BJ (cell line): ENCODE measurements at regions not wholly inside any gene's neighbourhood (a gene's known extent, or its start where the extent isn't known, plus 50 kb on each side); places are given as distances from the start of the nearest gene placed in this dataset.

ENCODE experiments used
- CTCF ChIA-PET: fragments of 350-600 bp; formaldehyde crosslinking; extraction: SDS; loops from one replicate; lab custom pipeline; 2021; ENCODE audit warnings: antibody characterized with exemption, inconsistent platforms; lab: Yijun Ruan, JAX
- POLR2A ChIA-PET: fragments of 300-600 bp; sonication (Branson Sonifier 250); formaldehyde crosslinking; extraction: SDS; loops from one replicate; lab custom pipeline; 2021; ENCODE audit warnings: antibody characterized with exemption; lab: Charles Lee
- DNase-seq: peaks from one replicate; pipeline ENCODE4 v3.0.0-alpha.2; 2011; ENCODE audit warnings: low read depth
- H3K27me3 ChIP-seq: 2 replicates; pipeline ENCODE4 v1.6.0; 2011; ENCODE audit warnings: low read length; ENCODE audit not compliant: control insufficient read depth, insufficient read depth
- H3K36me3 ChIP-seq: 2 replicates; pipeline ENCODE4 v1.5.1; 2011; ENCODE audit warnings: low read length; ENCODE audit not compliant: control insufficient read depth, insufficient read depth
- H3K4me3 ChIP-seq: 2 replicates; pipeline ENCODE4 v1.5.1; 2011; ENCODE audit warnings: low read depth, mild to moderate bottlenecking, control low read depth, low read length
- TF ChIP-seq, protein P1 (sequence below): IDR thresholded peaks from 2 replicates; pipeline ENCODE4 v1.5.1; 2011; ENCODE audit warnings: low read depth, mild to moderate bottlenecking, control low read depth, inconsistent platforms, low read length, moderate library complexity; ENCODE audit not compliant: insufficient read depth

DNA sequence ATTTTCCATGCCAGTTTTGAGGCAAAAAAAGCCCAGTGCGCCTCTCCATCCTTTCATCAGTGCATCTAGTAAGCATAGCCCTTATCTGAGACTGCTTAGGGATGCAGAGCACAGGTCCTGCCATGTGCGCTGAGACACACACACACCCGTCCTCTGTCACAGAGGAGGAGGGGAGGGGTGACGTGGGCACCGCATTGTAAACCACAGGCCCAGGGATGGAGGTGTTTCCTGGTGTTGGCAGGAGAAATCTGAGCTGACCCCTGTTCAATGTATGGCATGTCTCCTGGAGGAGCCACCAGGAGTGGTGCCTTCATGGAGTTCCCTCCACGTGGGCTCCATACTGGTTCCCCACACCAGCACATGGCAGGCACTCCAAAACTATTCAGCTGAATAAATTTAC lies 65.8 kb upstream of the HELT start:
- DNase-seq, result no peak
- ChIA-PET CTCF (no interaction called here), POLR2A (no interaction called here)
- TF ChIP-seq, protein P1, sequence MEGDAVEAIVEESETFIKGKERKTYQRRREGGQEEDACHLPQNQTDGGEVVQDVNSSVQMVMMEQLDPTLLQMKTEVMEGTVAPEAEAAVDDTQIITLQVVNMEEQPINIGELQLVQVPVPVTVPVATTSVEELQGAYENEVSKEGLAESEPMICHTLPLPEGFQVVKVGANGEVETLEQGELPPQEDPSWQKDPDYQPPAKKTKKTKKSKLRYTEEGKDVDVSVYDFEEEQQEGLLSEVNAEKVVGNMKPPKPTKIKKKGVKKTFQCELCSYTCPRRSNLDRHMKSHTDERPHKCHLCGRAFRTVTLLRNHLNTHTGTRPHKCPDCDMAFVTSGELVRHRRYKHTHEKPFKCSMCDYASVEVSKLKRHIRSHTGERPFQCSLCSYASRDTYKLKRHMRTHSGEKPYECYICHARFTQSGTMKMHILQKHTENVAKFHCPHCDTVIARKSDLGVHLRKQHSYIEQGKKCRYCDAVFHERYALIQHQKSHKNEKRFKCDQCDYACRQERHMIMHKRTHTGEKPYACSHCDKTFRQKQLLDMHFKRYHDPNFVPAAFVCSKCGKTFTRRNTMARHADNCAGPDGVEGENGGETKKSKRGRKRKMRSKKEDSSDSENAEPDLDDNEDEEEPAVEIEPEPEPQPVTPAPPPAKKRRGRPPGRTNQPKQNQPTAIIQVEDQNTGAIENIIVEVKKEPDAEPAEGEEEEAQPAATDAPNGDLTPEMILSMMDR, result no peak
- H3K27me3 ChIP-seq, result no peaks in the 10 kb centered on the region
- H3K4me3 ChIP-seq, result no peak overlapping the region
- no peaks in the 10 kb centered on the region for H3K36me3 ChIP-seq

DNA sequence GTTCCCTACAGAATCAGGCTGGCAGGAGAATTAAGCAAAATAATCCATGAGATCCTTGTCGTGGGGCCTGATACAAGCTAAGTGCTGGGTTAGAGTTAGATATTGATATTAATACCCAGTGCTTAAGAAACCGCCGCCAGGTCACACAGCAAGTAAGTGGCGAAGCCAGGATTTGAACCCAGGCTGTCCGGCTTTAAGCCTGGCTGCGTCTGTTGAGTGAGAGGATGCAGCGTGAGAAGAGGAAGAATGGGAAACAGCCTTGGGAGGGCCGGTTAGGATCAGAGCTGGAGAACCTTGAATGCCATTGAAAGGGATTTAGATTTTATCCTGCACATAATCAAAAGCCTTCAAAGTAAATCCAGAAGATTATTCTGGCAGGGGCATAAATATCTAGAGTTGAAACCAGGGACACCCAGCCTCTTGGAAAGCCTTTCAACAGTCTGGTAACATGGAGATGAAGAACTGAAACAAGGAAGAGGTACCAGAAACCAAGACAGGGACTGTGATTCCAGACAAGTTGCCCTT lies 64.8 kb upstream of the HELT start:
- TF ChIP-seq, protein P1, result no peak
- POLR2A ChIA-PET, result no interaction called here

DNA sequence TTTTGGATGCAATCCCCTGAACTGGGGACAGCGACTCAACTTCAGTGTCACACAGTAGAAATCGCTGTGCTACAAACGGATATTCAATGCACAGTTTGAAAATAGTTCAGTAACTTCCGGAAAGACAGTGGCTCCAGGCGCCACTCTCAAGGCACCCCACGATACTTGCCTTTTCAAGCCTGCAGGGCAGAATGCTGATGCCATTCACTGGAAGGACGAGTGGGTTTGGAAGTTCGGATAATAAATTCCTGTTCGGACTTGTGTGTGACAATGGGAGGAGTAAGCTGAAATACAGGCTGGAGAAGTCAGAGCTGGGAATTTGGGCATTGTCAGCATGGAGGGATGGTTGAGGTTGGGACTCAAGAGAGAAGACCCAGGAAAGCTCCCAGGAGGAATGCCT lies 64.3 kb upstream of the HELT start:
- no peaks in the 10 kb centered on the region for H3K27me3 ChIP-seq
- H3K36me3 ChIP-seq, result no peaks in the 10 kb centered on the region
- no peak for DNase-seq
- TF ChIP-seq, protein P1, result no peak
- ChIA-PET POLR2A (no interaction called here), CTCF (no interaction called here)
- no peak overlapping the region for H3K4me3 ChIP-seq

More for the DNA sequence above, 64.8 kb upstream of the HELT start:
- DNase-seq, result no peak
- CTCF ChIA-PET, result no interaction called here
- no peaks in the 10 kb centered on the region for H3K36me3 ChIP-seq
- no peaks in the 10 kb centered on the region for H3K27me3 ChIP-seq
- H3K4me3 ChIP-seq, result no peak overlapping the region

DNA sequence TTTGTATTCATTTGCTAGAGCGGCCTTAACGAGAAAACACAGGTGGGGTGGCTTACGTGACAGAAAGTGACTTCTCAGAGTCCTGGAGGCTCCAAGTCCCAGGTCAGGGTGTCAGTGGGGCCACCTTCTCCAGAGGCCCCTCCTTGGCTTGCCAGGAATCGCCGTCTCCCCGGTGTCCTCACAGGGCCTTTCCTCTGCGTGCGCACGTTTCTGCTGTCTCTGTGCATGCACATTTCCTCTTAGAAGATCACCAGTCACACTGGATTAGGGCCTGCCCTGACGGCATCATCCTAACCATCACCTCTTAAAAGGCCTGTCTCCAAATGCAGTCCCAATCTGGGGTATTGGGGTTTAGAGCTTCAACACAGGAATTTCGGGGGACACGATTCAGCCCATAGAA lies 63.8 kb upstream of the HELT start:
- Histone ChIP-seq H3K27me3 (no peaks in the 10 kb centered on the region), H3K36me3 (no peaks in the 10 kb centered on the region), H3K4me3 (no peak overlapping the region)
- DNase-seq, result no peak
- POLR2A ChIA-PET, result no interaction called here
- TF ChIP-seq, protein P1, result no peak
- CTCF ChIA-PET, result no interaction called here

DNA sequence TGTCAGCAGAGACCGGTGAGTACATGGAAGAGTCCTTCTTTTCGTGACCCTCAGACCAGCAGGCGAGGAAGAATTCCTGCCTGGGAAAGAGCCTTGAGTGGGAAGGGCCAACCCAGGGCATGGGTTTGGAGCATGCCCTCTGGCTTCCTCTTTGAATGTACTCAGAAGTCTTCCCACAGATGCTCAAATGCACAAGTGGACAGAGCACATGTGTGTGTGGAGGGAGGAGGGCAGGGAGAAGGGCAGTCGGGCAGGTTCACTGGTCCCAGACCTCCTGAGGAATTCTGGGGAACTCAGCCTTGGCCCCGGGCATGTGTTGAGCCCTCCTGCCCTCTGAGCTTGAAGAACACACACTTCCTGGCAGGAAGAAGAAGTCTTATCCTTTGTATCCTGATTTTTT lies 63.2 kb upstream of the HELT start:
- Histone ChIP-seq H3K27me3 (no peaks in the 10 kb centered on the region), H3K36me3 (no peaks in the 10 kb centered on the region), H3K4me3 (no peak overlapping the region)
- CTCF ChIA-PET, result no interaction called here
- no peak for DNase-seq
- POLR2A ChIA-PET, result no interaction called here
- TF ChIP-seq, protein P1, result no peak
